ENCODE measurements at regions not wholly inside any gene's neighbourhood (a gene's known extent, or its start where the extent isn't known, plus 50 kb on each side); places are given as distances from the start of the nearest gene placed in this dataset.

- DNase-seq: no peak
These were observed 83.2 kb downstream of the CEBPB start for GRCh38 chr20:50273601-50274491.

GRCh38 chr20:50274570-50275430 is 84.2 kb downstream of the CEBPB start:
- no peak for DNase-seq

- no peak for DNase-seq
These were observed 85.8 kb downstream of the CEBPB start for GRCh38 chr20:50276119-50277063.

- no peak for DNase-seq
These were observed 86.4 kb downstream of the CEBPB start for GRCh38 chr20:50277064-50277415.

- no peak for DNase-seq
These were observed 87.1 kb downstream of the CEBPB start for GRCh38 chr20:50277460-50278376.

- no peak for DNase-seq
These were observed 87.7 kb downstream of the CEBPB start for GRCh38 chr20:50278377-50278683.

- DNase-seq: no peak
These were observed 88.3 kb downstream of the CEBPB start for GRCh38 chr20:50278684-50279531.

GRCh38 chr20:50279988-50280850 is 89.6 kb downstream of the CEBPB start:
- DNase-seq: no peak

GRCh38 chr20:50280851-50281655 is 90.4 kb downstream of the CEBPB start:
- no peak for DNase-seq

- peak; percentile 23 for DNase-seq
These were observed 91.4 kb downstream of the CEBPB start for GRCh38 chr20:50281831-50282591.

GRCh38 chr20:50282592-50283241 is 92.1 kb downstream of the CEBPB start:
- DNase-seq: no peak

- no peak for DNase-seq
These were observed 92.7 kb downstream of the CEBPB start for GRCh38 chr20:50283370-50283769.

GRCh38 chr20:50283922-50284810 is 93.5 kb downstream of the CEBPB start:
- peak; percentile 82 for DNase-seq

GRCh38 chr20:50284811-50285375 is 94.3 kb downstream of the CEBPB start:
- DNase-seq: peak; percentile 50

- DNase-seq: peak; percentile 80
These were observed 94.9 kb downstream of the CEBPB start for GRCh38 chr20:50285376-50286173.

All from activated CD4-positive, alpha-beta T cell treated with anti-CD3 and anti-CD28 coated beads, Interleukin-2, Interleukin-6, amounts not matched to agents 100 ng/mL and 50 ng/mL, durations not matched to agents 16 hours and 8 hours (primary cell).